Panc1 (cell line): ENCODE measurements at regions not wholly inside any gene's neighbourhood (a gene's known extent, or its start where the extent isn't known, plus 50 kb on each side); places are given as distances from the start of the nearest gene placed in this dataset.

Source experiments
- ATAC-seq: fragments of 200-7000 bp; cut with Tn5 transposase; 2 replicates; pipeline ENCODE4 v1.9.1; 2020; ENCODE audit warnings: mild to moderate bottlenecking, moderate library complexity
- BruUV-seq: library from RNA; stranded (reverse); fragments of 400-500 nt; replicated peaks from 2 replicates; lab custom pipeline; 2021; lab: Mats Ljungman, UMichigan
- CTCF ChIA-PET: fragments of 300-600 bp; sonication (Branson Sonifier 250); formaldehyde crosslinking; loops from one replicate; lab custom pipeline; 2022; ENCODE audit warnings: antibody characterized with exemption; lab: Charles Lee
- POLR2A ChIA-PET: fragments of 300-600 bp; sonication (Branson Sonifier 250); formaldehyde crosslinking; loops from one replicate; lab custom pipeline; 2022; ENCODE audit warnings: antibody characterized with exemption; lab: Charles Lee
- DNase-seq: peaks from one replicate; pipeline ENCODE4 v3.0.0-alpha.2; 2010; ENCODE audit warnings: low read depth, low spot score
- H3K27ac ChIP-seq: 2 replicates; pipeline ENCODE4 v1.5.1; 2011; ENCODE audit warnings: mild to moderate bottlenecking, low read length, inconsistent platforms
- H3K27me3 ChIP-seq: fragments of 200-500 bp; sonication (Bioruptor generic); 2 replicates; pipeline ENCODE4 v1.6.0; 2014; ENCODE audit warnings: low read length, inconsistent platforms; ENCODE audit not compliant: control insufficient read depth, insufficient read depth
- H3K36me3 ChIP-seq: fragments of 200-500 bp; sonication (Bioruptor generic); 2 replicates; pipeline ENCODE4 v1.5.1; 2014; ENCODE audit warnings: inconsistent platforms, mild to moderate bottlenecking, low read length, moderate library complexity; ENCODE audit not compliant: control insufficient read depth, insufficient read depth
- H3K4me1 ChIP-seq: 2 replicates; pipeline ENCODE4 v1.5.1; 2011; ENCODE audit warnings: inconsistent platforms, mild to moderate bottlenecking, low read length, moderate library complexity; ENCODE audit not compliant: control insufficient read depth, insufficient read depth
- H3K4me3 ChIP-seq, 2 experiments: 2 replicates each; pipeline ENCODE4 v1.5.1; 2011 to 2012; ENCODE audit warnings: low read depth in 2 of 2, low read length in 2 of 2, mild to moderate bottlenecking in 2 of 2, inconsistent platforms in 1 of 2, moderate library complexity in 1 of 2
- H3K9me3 ChIP-seq: fragments of 200-500 bp; sonication (Bioruptor generic); 2 replicates; pipeline ENCODE4 v1.5.1; 2014; ENCODE audit warnings: low read depth, mild to moderate bottlenecking, inconsistent platforms, low read length, moderate library complexity; ENCODE audit not compliant: control insufficient read depth, insufficient read depth
- CTCF ChIP-seq: fragments of 450-650 bp; IDR thresholded peaks from 2 replicates; pipeline ENCODE4 v1.5.1; 2017; ENCODE audit warnings: mild to moderate bottlenecking
- POLR2AphosphoS5 ChIP-seq: IDR thresholded peaks from 2 replicates; pipeline ENCODE4 v1.6.1; 2012; ENCODE audit warnings: mild to moderate bottlenecking, low read depth, low read length, moderate library complexity
- REST ChIP-seq, 2 experiments: IDR thresholded peaks; 2 replicates each; pipeline ENCODE4 v1.6.1; 2011 to 2012; ENCODE audit warnings: low read depth in 2 of 2, control low read depth in 1 of 2, low read length in 1 of 2, mild to moderate bottlenecking in 1 of 2, moderate library complexity in 1 of 2; ENCODE audit not compliant: insufficient read depth in 1 of 2
- SIN3A ChIP-seq: IDR thresholded peaks from 2 replicates; pipeline ENCODE4 v1.6.1; 2012; ENCODE audit warnings: low read depth, mild to moderate bottlenecking, low read length, moderate library complexity, borderline replicate concordance; ENCODE audit not compliant: insufficient read depth
- TCF7L2 ChIP-seq: IDR thresholded peaks from 2 replicates; pipeline ENCODE4 v1.6.1; 2011; ENCODE audit warnings: mild to moderate bottlenecking, low read depth, low read length, inconsistent platforms
- in situ Hi-C: cut with HindIII; loops from 2 replicates; pipeline ENCODE4 v1.10.0; 2016; ENCODE audit warnings: low sequenced_read_pairs, low pct_unique_long_range_greater_than_20kb
- intact Hi-C: fragments of 100-400 bp; cut with micrococcal nuclease; formaldehyde crosslinking; loops from one replicate; pipeline ENCODE4 v1.10.0; 2022; ENCODE audit not compliant: unreplicated experiment

GRCh38 chr4:100816436-100817045 is 298.7 kb upstream of the EMCN start:
- no peaks in the 10 kb centered on the region for H3K9me3 ChIP-seq
- DNase-seq (no peak), ATAC-seq (no peak)
- ChIA-PET CTCF (interaction anchor here (0.5 kb wide), 1 partner anchor 19 kb away, joined by 13 read pairs; no protein-coding TSS in a partner anchor), POLR2A (no interaction called here)
- H3K27ac ChIP-seq = no peak overlapping the region
- no peaks in the 10 kb centered on the region for H3K27me3 ChIP-seq
- in situ Hi-C loops = no loop called here
- no peaks in the 10 kb centered on the region for H3K4me1 ChIP-seq
- intact Hi-C loops = no loop called here
- BruUV-seq = no TSS peak
- TF ChIP-seq POLR2AphosphoS5 (no peak), TCF7L2 (no peak), CTCF (no peak), REST (IDR thresholded peaks at IDR 0.05; ENCODE audit: insufficient read depth in 1 of 2, low read depth in 2 of 2, low read length in 1 of 2) (no peak), SIN3A (no peak)
- no peaks in the 10 kb centered on the region for H3K36me3 ChIP-seq
- no peak overlapping the region for H3K4me3 ChIP-seq

- no peak for TF ChIP-seq REST (IDR thresholded peaks at IDR 0.05; ENCODE audit: insufficient read depth in 1 of 2, low read depth in 2 of 2, low read length in 1 of 2)
- no peak for TF ChIP-seq CTCF
- no peak for TF ChIP-seq SIN3A
- no peak for TF ChIP-seq TCF7L2
- no peak for TF ChIP-seq POLR2AphosphoS5
Observed at GRCh38 chr4:100811046-100811445, 293.2 kb upstream of the EMCN start.

More at GRCh38 chr4:100811046-100811445, 293.2 kb upstream of the EMCN start:
- H3K4me1 ChIP-seq = no peaks in the 10 kb centered on the region
- no TSS peak for BruUV-seq
- H3K36me3 ChIP-seq = no peaks in the 10 kb centered on the region
- CTCF ChIA-PET = no interaction called here
- in situ Hi-C loops = no loop called here
- intact Hi-C loops = no loop called here
- H3K27ac ChIP-seq = no peak overlapping the region
- ATAC-seq = no peak
- H3K4me3 ChIP-seq = no peak overlapping the region
- no peak for DNase-seq
- no peaks in the 10 kb centered on the region for H3K27me3 ChIP-seq
- POLR2A ChIA-PET = no interaction called here
- H3K9me3 ChIP-seq = no peaks in the 10 kb centered on the region
